Stimulated activated CD4-positive, alpha-beta T cell treated with anti-CD3 and anti-CD28 coated beads, Interleukin-15, amount 100 ng/mL, for 48 hours (primary cell): ENCODE measurements at regions not wholly inside any gene's neighbourhood (a gene's known extent, or its start where the extent isn't known, plus 50 kb on each side); places are given as distances from the start of the nearest gene placed in this dataset.

Source experiments
- DNase-seq, 2 donors: peaks; one replicate each; pipeline ENCODE4 v3.0.0-alpha.2; 2020; ENCODE audit warnings: low read depth in 2 of 2

GRCh38 chr7:112882991-112883390 lies 92.8 kb upstream of the TMEM168 start:
- no peak for DNase-seq

- no peak for DNase-seq
Observed at GRCh38 chr7:112882511-112882910, 92.3 kb upstream of the TMEM168 start.

GRCh38 chr7:112882022-112882421 lies 91.8 kb upstream of the TMEM168 start:
- DNase-seq, result no peak

DNA sequence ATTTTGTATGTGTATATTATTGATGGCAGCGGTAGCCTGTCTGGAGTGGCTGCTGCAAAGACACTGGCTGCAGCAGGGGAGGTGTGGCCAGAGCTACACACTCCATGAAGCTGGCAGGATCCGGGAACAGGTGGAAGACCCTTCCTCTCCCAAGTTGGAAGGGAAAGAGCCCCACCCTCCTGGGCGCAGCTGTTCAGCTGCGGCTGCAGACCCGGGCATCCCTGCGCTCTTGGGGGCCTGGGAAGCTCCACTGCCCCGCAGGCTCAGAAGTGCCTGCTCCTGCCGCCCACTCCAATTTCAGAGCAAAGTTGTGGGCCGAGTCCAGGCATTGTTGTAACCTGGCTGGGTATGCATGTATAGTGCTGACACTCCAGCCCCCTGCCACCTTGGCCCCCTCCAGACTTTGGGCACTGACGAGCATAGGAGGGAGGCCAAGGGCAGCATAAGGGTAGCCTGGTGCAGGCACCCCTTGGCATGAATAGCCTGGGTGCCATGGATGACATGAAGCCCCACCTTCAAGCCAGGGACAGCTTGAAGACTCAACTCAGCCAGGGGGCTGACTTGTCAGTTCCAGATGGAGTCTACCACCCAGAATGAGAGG lies 90.7 kb upstream of the TMEM168 start:
- no peak for DNase-seq

GRCh38 chr7:112877691-112878460 lies 87.7 kb upstream of the TMEM168 start:
- no peak for DNase-seq

DNA sequence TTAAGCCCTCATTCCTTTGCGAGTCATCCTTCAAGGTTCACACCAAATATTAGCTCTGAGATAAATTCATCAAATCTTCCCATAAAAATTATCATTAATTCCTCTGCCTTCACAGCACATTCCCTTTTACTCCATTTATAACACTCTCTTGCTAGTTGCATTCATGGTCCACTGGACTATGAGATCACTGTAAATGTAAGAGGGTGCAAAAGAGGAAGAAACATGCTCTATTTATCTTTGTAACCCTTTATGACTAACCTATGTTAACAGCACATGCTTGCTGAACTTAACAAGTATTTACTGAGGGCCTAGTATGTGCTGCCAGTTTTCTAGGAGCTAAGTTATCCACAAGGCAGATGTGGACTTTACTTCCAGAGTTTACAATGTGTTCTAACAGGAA lies 86.7 kb upstream of the TMEM168 start:
- no peak for DNase-seq

DNA sequence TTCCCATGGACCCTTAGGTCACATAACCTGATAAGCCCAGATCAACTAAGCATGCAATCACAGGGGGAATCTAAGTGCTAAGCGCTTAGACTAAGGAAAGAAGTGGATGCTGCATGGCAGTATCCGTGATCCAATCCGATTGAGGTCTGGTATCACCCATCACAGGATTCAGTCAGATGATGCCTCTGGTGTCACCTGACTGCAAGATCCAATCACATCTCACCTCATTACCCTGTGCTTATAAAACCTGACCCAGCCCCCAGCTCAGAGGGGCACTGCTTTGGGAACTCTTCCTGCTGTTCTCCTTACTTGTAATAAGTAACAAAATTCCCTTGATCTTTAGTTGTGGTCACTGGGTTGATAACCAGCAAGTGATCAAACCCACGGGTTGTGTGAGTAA lies 84.7 kb upstream of the TMEM168 start:
- DNase-seq, result no peak

DNA sequence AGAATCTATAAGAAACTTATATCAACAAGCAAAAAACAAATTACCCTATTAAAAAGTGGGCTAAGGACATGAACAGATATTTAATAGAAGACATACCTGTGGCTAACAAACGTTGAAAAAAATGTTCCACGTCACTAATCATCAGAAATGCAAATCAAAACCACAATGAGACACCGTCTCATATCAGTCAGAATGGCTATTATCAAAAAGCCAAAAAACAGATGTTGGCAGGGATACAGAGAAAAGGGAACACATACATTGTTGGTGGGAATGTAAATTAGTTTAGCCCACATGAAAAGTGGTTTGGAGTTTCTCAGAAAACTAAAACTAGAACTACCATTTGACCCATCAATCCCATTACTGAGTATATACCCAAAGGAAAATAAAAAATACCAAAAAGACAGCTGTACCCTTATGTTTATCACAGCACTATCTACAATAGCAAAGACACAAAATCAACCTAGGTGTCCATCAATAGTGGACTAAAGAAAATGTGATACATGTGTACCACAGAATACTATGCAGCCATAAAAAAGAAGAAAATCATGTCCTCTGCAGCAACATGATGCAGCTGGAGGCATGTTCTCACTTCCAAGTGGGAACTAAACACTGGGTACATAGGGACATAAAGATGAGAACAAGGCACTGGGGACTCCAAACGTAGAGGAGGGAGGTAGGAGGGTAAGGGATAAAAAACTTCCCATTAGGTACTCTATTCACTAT lies 83.8 kb upstream of the TMEM168 start:
- DNase-seq, result no peak

DNA sequence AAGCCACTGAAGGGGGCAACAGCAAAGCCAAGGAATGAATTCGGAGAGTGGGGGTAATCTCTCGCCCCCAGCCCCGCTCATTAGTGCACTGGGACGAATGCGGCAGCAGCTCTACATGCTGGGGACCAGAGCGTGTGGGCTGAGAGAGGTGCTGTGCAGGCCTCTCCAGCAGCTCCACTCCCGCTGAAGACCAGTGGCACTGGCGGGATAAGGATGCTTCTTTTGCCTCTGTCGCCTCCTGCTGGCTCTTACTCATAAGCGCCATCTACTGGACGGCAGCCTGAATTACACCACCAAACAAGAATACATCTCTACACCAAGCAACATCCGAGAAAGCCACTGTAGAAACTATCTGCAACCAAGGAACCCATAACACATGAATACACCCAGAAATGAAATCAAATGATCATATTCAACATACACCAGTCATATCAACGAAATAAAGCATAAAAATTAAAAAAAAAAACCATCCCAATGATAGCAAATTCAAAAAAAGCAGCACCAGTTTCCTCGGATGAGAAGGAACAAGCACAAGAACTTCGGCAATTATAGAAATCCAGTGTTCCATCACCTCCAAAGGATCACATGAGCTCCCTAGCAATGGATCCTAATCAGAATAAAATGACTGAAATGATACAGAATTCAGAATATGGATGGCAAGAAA lies 79.0 kb upstream of the TMEM168 start:
- DNase-seq, result peak; percentile 11 to 33

GRCh38 chr7:112868609-112869008 lies 78.4 kb upstream of the TMEM168 start:
- no peak for DNase-seq

- DNase-seq, result no peak
Observed at GRCh38 chr7:112866424-112866823, 76.2 kb upstream of the TMEM168 start.

DNA sequence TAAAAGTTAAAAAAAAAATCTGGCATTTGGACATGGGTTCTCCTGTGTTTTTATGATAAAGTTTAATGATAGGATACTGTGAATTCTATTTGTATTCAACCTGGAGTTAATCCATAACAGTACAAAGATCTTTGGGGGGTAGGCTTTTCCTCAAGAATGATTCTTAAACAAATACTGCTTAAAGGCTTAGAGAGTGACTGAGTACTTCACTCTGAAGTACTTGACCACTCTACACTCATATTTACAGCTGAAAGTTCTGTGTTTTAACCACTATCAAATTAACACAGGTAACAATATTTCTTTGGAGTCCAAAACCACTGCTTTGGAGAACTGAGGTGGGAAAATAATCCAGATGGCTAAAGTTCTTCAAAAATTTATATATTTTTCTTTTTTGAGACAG lies 74.2 kb upstream of the TMEM168 start:
- no peak for DNase-seq

GRCh38 chr7:112858838-112859237 lies 68.6 kb upstream of the TMEM168 start:
- DNase-seq, result no peak

DNA sequence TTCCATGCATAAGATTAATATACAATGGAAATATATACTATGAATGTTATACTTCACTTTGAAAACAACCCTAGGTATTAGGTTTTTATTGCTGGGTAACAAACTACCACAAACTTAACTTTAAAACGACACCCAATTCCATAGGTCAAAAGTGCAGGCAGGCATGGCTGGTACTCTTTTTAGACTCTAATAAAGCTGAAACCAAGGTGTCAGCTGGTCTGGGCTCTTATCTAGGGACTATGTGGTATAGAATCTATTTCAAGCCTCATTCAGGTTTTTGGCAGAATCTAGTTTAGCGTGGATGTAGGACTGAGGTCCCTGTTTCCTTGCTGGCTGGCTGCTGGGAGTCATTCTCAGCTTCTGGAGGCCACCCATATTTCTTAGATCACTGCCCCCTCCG lies 65.0 kb upstream of the TMEM168 start:
- DNase-seq, result no peak

- DNase-seq, result no peak
Observed at GRCh38 chr7:112854169-112854568, 64.0 kb upstream of the TMEM168 start.

- no peak for DNase-seq
Observed at GRCh38 chr7:112853422-112853821, 63.2 kb upstream of the TMEM168 start.

GRCh38 chr7:112843151-112843550 lies 53.0 kb upstream of the TMEM168 start:
- DNase-seq, result no peak
